WTC11 (cell line): ENCODE measurements at regions not wholly inside any gene's neighbourhood (a gene's known extent, or its start where the extent isn't known, plus 50 kb on each side); places are given as distances from the start of the nearest gene placed in this dataset.
A peak's percentile ranks its signal among the peaks of the same experiment; 100 is the strongest.
"Not testable (repeated sequence)": the region's sequence is repeated elsewhere in the genome, so short reads cannot be mapped to it uniquely, and the experiment has no call there.

Experiments used
- ATAC-seq: fragments of 200-7000 bp; cut with Tn5 transposase; 2 replicates; pipeline ENCODE4 v1.10.0; 2021; ENCODE audit warnings: mild to moderate bottlenecking, moderate library complexity
- CTCF ChIA-PET: fragments of 300-600 bp; sonication (Branson Sonifier 250); formaldehyde crosslinking; loops from one replicate; lab custom pipeline; 2021; ENCODE audit warnings: antibody characterized with exemption; lab: Charles Lee
- POLR2A ChIA-PET: fragments of 350-600 bp; sonication (Branson Sonifier 250); formaldehyde crosslinking; loops from one replicate; lab custom pipeline; 2021; ENCODE audit warnings: antibody characterized with exemption; lab: Charles Lee
- DNase-seq: peaks from one replicate; pipeline ENCODE4 v3.0.0; 2021; ENCODE audit warnings: low spot score
- H3K27ac Mint-ChIP-seq: 2 replicates; pipeline ENCODE4 v1.8.0; 2021; ENCODE audit warnings: mixed read lengths
- H3K27me3 Mint-ChIP-seq: 2 replicates; pipeline ENCODE4 v1.8.0; 2021; ENCODE audit warnings: low read depth, mild to moderate bottlenecking, moderate library complexity, mixed read lengths
- H3K36me3 Mint-ChIP-seq: 2 replicates; pipeline ENCODE4 v1.8.0; 2021; ENCODE audit warnings: mixed read lengths
- H3K4me1 Mint-ChIP-seq: 2 replicates; pipeline ENCODE4 v1.8.0; 2022; ENCODE audit warnings: mixed read lengths
- H3K4me3 Mint-ChIP-seq: 2 replicates; pipeline ENCODE4 v1.8.0; 2021; ENCODE audit warnings: mild to moderate bottlenecking, moderate library complexity, mixed read lengths
- H3K9me3 Mint-ChIP-seq: 2 replicates; pipeline ENCODE4 v1.8.0; 2021; ENCODE audit warnings: mixed read lengths
- AFF4 ChIP-seq: sonication (generic); formaldehyde crosslinking; IDR thresholded peaks from 2 replicates; pipeline ENCODE4 v1.8.1; 2023; ENCODE audit warnings: mild to moderate bottlenecking, missing genetic modification reagents, borderline replicate concordance
- CDX4 ChIP-seq: fragments of 250-450 bp; sonication (Bioruptor Pico); IDR thresholded peaks from 2 replicates; pipeline ENCODE4 v1.9.0; 2021; ENCODE audit warnings: moderate library complexity, mild to moderate bottlenecking, inconsistent platforms, borderline replicate concordance
- ELF4 ChIP-seq: sonication (generic); formaldehyde crosslinking; IDR thresholded peaks from 2 replicates; pipeline ENCODE4 v1.8.1; 2022; ENCODE audit warnings: low read depth, mild to moderate bottlenecking, moderate library complexity, missing genetic modification reagents
- HMGA2 ChIP-seq: fragments of 250-450 bp; sonication (Bioruptor Pico); IDR thresholded peaks from 2 replicates; pipeline ENCODE4 v1.4.0; 2021; ENCODE audit warnings: mild to moderate bottlenecking, moderate library complexity
- IRF1 ChIP-seq: sonication (generic); formaldehyde crosslinking; IDR thresholded peaks from 2 replicates; pipeline ENCODE4 v1.8.0; 2023; ENCODE audit warnings: missing genetic modification reagents
- JUN ChIP-seq: sonication (generic); formaldehyde crosslinking; IDR thresholded peaks from 2 replicates; pipeline ENCODE4 v1.8.0; 2023; ENCODE audit warnings: mild to moderate bottlenecking, missing genetic modification reagents
- MLX ChIP-seq: sonication (generic); formaldehyde crosslinking; IDR thresholded peaks from 2 replicates; pipeline ENCODE4 v1.8.1; 2023; ENCODE audit warnings: mild to moderate bottlenecking, missing genetic modification reagents, moderate library complexity
- NFATC4 ChIP-seq: fragments of 250-450 bp; sonication (Bioruptor Pico); IDR thresholded peaks from 2 replicates; pipeline ENCODE4 v1.9.0; 2021; ENCODE audit warnings: mild to moderate bottlenecking
- OVOL2 ChIP-seq: fragments of 250-450 bp; sonication (Bioruptor Pico); IDR thresholded peaks from 2 replicates; pipeline ENCODE4 v1.9.0; 2021; ENCODE audit warnings: mild to moderate bottlenecking, borderline replicate concordance
- TEAD1 ChIP-seq: sonication (generic); formaldehyde crosslinking; IDR thresholded peaks from 2 replicates; pipeline ENCODE4 v1.8.0; 2022; ENCODE audit warnings: mild to moderate bottlenecking, missing genetic modification reagents
- ZBTB21 ChIP-seq: sonication (generic); formaldehyde crosslinking; IDR thresholded peaks from 2 replicates; pipeline ENCODE4 v1.8.1; 2023; ENCODE audit warnings: mild to moderate bottlenecking, missing genetic modification reagents, borderline replicate concordance
- ZNF396 ChIP-seq: fragments of 250-450 bp; sonication (Bioruptor Pico); IDR thresholded peaks from 2 replicates; pipeline ENCODE4 v1.8.0; 2021; ENCODE audit warnings: mild to moderate bottlenecking, moderate library complexity, borderline replicate concordance
- ZNF512 ChIP-seq: sonication (generic); formaldehyde crosslinking; IDR thresholded peaks from 2 replicates; pipeline ENCODE4 v1.8.1; 2022; ENCODE audit warnings: missing genetic modification reagents, borderline replicate concordance
- TF ChIP-seq, protein P1 (sequence below): sonication (generic); formaldehyde crosslinking; IDR thresholded peaks from 2 replicates; pipeline ENCODE4 v1.8.1; 2022; ENCODE audit warnings: low read depth, missing genetic modification reagents, borderline replicate concordance
- TF ChIP-seq, protein P2 (sequence below): sonication (generic); formaldehyde crosslinking; IDR thresholded peaks from 2 replicates; pipeline ENCODE4 v1.8.0; 2022; ENCODE audit warnings: mild to moderate bottlenecking, missing genetic modification reagents

GRCh38 chr5:84870369-84870768, 485.7 kb upstream of the EDIL3 start:
- POLR2A ChIA-PET, result no interaction called here

GRCh38 chr5:84869675-84870074, 485.0 kb upstream of the EDIL3 start:
- Mint-ChIP-seq H3K27me3 (no peaks in the 10 kb centered on the region), H3K4me1 (peaks cover 27% of the 10 kb centered on the region), H3K9me3 (0 out of 2 replicates have a peak, but pooled peaks cover 4% of the 10 kb centered on the region), H3K4me3 (no peak overlapping the region), H3K27ac (no peak overlapping the region), H3K36me3 (no peaks in the 10 kb centered on the region)
- ChIA-PET POLR2A (no interaction called here), CTCF (no interaction called here)
- DNase-seq (no peak), ATAC-seq (no peak)
- TF ChIP-seq ZNF396 (no peak), JUN (CRISPR knock-in tag) (no peak), CDX4 (no peak), TEAD1 (no peak)
- TF ChIP-seq, protein P1, sequence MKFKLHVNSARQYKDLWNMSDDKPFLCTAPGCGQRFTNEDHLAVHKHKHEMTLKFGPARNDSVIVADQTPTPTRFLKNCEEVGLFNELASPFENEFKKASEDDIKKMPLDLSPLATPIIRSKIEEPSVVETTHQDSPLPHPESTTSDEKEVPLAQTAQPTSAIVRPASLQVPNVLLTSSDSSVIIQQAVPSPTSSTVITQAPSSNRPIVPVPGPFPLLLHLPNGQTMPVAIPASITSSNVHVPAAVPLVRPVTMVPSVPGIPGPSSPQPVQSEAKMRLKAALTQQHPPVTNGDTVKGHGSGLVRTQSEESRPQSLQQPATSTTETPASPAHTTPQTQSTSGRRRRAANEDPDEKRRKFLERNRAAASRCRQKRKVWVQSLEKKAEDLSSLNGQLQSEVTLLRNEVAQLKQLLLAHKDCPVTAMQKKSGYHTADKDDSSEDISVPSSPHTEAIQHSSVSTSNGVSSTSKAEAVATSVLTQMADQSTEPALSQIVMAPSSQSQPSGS, result no peak

More at GRCh38 chr5:84870369-84870768, 485.7 kb upstream of the EDIL3 start:
- ATAC-seq, result no peak
- Mint-ChIP-seq H3K27ac (no peak overlapping the region), H3K4me1 (peaks cover 25% of the 10 kb centered on the region), H3K36me3 (no peaks in the 10 kb centered on the region), H3K27me3 (no peaks in the 10 kb centered on the region), H3K9me3 (0 out of 2 replicates have a peak, but pooled peaks cover 4% of the 10 kb centered on the region), H3K4me3 (no peak overlapping the region)
- TF ChIP-seq ZNF512 (CRISPR knock-in tag) (no peak), OVOL2 (CRISPR knock-in tag) (no peak), ZBTB21 (CRISPR knock-in tag) (no peak), IRF1 (CRISPR knock-in tag) (no peak)
- DNase-seq, result no peak
- CTCF ChIA-PET, result no interaction called here

DNA sequence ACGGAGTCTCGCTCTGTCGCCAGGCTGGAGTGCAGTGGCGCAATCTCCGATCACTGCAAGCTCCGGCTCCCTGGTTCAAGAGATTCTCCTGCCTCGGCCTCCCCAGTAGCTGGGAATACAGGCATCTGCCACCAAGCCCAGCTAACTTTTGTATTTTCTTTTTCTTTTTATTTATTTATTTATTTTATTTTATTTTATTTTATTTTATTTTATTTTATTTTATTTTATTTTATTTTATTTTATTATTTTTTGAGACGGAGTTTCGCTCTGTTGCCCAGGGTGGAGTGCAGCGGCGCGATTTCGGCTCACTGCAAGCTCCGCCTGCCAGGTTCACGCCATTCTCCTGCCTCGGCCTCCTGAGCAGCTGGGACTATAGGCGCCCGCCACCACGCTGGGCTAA, 479.3 kb upstream of the EDIL3 start:
- Mint-ChIP-seq H3K9me3 (peaks cover 25% of the 10 kb centered on the region), H3K36me3 (peaks cover 27% of the 10 kb centered on the region), H3K4me1 (peaks cover 59% of the 10 kb centered on the region)
- H3K4me3 Mint-ChIP-seq, H3K27me3 Mint-ChIP-seq, DNase-seq, POLR2A ChIA-PET, ATAC-seq, H3K27ac Mint-ChIP-seq: not testable (repeated sequence)
- TF ChIP-seq HMGA2 (CRISPR knock-in tag), result peak; percentile 99
- CTCF ChIA-PET, result interaction anchor here (0.7 kb wide), 1 partner anchor 13 kb away, joined by 4 read pairs; no protein-coding TSS in a partner anchor

DNA sequence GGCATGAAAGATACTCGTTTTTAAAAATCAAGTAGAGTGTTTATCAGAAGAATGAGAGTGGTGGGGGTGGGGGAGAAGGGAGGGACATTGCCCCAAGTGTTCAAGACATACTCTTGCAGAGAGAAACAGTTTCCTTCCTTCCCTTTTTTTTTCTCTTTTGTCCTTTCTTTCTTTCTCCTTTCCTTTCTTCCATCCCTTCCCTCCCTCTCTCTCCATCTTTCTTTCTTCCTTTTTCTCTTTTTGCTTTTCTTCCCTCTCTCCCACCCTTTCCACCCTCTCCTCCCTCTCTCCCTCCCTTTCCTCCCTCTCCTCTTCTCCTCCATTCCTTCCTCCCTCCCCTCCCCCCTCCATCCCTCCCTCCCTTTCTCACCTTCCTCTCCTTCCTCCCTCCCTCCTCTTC, 478.3 kb upstream of the EDIL3 start:
- no peak for TF ChIP-seq MLX
- no peak for TF ChIP-seq AFF4
- TF ChIP-seq ZNF512 (CRISPR knock-in tag), result peak; percentile 98
- no peak for TF ChIP-seq NFATC4 (CRISPR knock-in tag)
- no peak for TF ChIP-seq ELF4 (CRISPR knock-in tag)
- no peak for TF ChIP-seq HMGA2 (CRISPR knock-in tag)
- TF ChIP-seq, protein P2, sequence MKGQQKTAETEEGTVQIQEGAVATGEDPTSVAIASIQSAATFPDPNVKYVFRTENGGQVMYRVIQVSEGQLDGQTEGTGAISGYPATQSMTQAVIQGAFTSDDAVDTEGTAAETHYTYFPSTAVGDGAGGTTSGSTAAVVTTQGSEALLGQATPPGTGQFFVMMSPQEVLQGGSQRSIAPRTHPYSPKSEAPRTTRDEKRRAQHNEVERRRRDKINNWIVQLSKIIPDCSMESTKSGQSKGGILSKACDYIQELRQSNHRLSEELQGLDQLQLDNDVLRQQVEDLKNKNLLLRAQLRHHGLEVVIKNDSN (CRISPR knock-in tag), result no peak
- no peak overlapping the region for H3K4me3 Mint-ChIP-seq
- H3K27ac Mint-ChIP-seq, result no peak overlapping the region; the same call in 1 of the 2 replicates
- H3K36me3 Mint-ChIP-seq, result peaks cover 27% of the 10 kb centered on the region
- CTCF ChIA-PET, result no interaction called here
- POLR2A ChIA-PET, result interaction anchor here (0.6 kb wide), 1 partner anchor 134 kb away, joined by 5 read pairs; no protein-coding TSS in a partner anchor
- peaks cover 59% of the 10 kb centered on the region for H3K4me1 Mint-ChIP-seq
- H3K27me3 Mint-ChIP-seq, result no peaks in the 10 kb centered on the region
- DNase-seq (no peak), ATAC-seq (no peak)
- peaks cover 21% of the 10 kb centered on the region for H3K9me3 Mint-ChIP-seq
